Endothelial cell of umbilical vein (primary cell): ENCODE measurements at regions not wholly inside any gene's neighbourhood (a gene's known extent, or its start where the extent isn't known, plus 50 kb on each side); places are given as distances from the start of the nearest gene placed in this dataset.

Source experiments
- BruUV-seq: library from RNA; stranded (reverse); fragments of 400-500 nt; replicated peaks from 2 replicates; lab custom pipeline; 2021; lab: Mats Ljungman, UMichigan
- CTCF ChIA-PET: fragments of 300-600, 350-600 bp; sonication (Branson Sonifier 250); formaldehyde crosslinking; loops from one replicate; lab custom pipeline; 2021; ENCODE audit warnings: antibody characterized with exemption, inconsistent platforms; lab: Charles Lee
- POLR2A ChIA-PET: fragments of 300-600, 350-600 bp; sonication (Branson Sonifier 250); formaldehyde crosslinking; loops from one replicate; lab custom pipeline; 2021; ENCODE audit warnings: antibody characterized with exemption, inconsistent platforms; lab: Charles Lee
- DNase-seq: peaks from one replicate; pipeline ENCODE4 v3.0.0-alpha.2; 2011; ENCODE audit warnings: low read depth, low spot score
- FAIRE-seq: peaks from 2 replicates; lab custom pipeline; 2011; peaks lifted over from hg19 to GRCh38; lab: Jason Lieb, UNC
- H2AFZ ChIP-seq: 2 replicates; pipeline ENCODE4 v1.6.0; 2012; ENCODE audit warnings: low read depth, low read length, control low read depth, inconsistent platforms
- H3K27ac ChIP-seq: 2 replicates; pipeline ENCODE4 v1.5.1; 2011; ENCODE audit warnings: low read depth, mild to moderate bottlenecking, control low read depth, low read length, moderate library complexity; ENCODE audit not compliant: insufficient read depth
- H3K27me3 ChIP-seq, 2 experiments: 2 replicates each; pipeline versions ENCODE4 v1.6.0 to v1.6.1; 2011; ENCODE audit warnings: low read length in 2 of 2, mixed read lengths in 1 of 2; ENCODE audit not compliant: control insufficient read depth in 2 of 2, insufficient read depth in 2 of 2
- H3K36me3 ChIP-seq, 2 experiments: 2 replicates in 1 of 2; 3 replicates in 1 of 2; pipeline ENCODE4 v1.5.1; 2011; ENCODE audit warnings: low read length in 2 of 2, mild to moderate bottlenecking in 1 of 2, moderate library complexity in 1 of 2; ENCODE audit not compliant: control insufficient read depth in 2 of 2, insufficient read depth in 2 of 2; ENCODE audit errors: extremely low read depth in 1 of 2
- H3K4me1 ChIP-seq: 3 replicates; pipeline ENCODE4 v1.5.1; 2011; ENCODE audit warnings: mild to moderate bottlenecking, low read length; ENCODE audit not compliant: control insufficient read depth, insufficient read depth; ENCODE audit errors: extremely low read depth
- H3K4me2 ChIP-seq: 2 replicates; pipeline ENCODE4 v1.6.1; 2011; ENCODE audit warnings: low read length, control low read depth, mixed read lengths; ENCODE audit not compliant: insufficient read depth
- H3K4me3 ChIP-seq, 3 experiments: fragments of 200-600 bp in 1 of 3; sonication (generic), shearing (Covaris generic) in 1 of 3; replicated peaks in 1 of 3; 2 replicates each; pipeline ENCODE4 v1.5.1; 2011 to 2016; ENCODE audit warnings: control low read depth in 3 of 3, low read length in 3 of 3, mild to moderate bottlenecking in 2 of 3, inconsistent platforms in 1 of 3, low read depth in 1 of 3, moderate library complexity in 1 of 3; ENCODE audit not compliant: insufficient read depth in 1 of 3
- H3K79me2 ChIP-seq: 2 replicates; pipeline ENCODE4 v1.6.0; 2012; ENCODE audit warnings: low read length, inconsistent platforms; ENCODE audit not compliant: control insufficient read depth, insufficient read depth
- H3K9ac ChIP-seq: replicated peaks from 2 replicates; pipeline ENCODE3; 2011; ENCODE audit warnings: low read length, control low read depth; ENCODE audit not compliant: insufficient read depth; ENCODE audit errors: extremely low read depth
- H3K9me1 ChIP-seq: replicated peaks from 3 replicates; pipeline ENCODE4 v1.6.0; 2011; ENCODE audit warnings: mild to moderate bottlenecking, low read length; ENCODE audit not compliant: control insufficient read depth, insufficient read depth; ENCODE audit errors: extremely low read depth
- H3K9me3 ChIP-seq: replicated peaks from 2 replicates; pipeline ENCODE4 v1.5.1; 2012; ENCODE audit warnings: low read length, inconsistent platforms; ENCODE audit not compliant: control insufficient read depth, insufficient read depth
- H4K20me1 ChIP-seq: replicated peaks from 2 replicates; pipeline ENCODE3; 2011; ENCODE audit warnings: mild to moderate bottlenecking, low read length; ENCODE audit not compliant: control insufficient read depth, insufficient read depth; ENCODE audit errors: extremely low read depth
- CTCF ChIP-seq, 2 donors: IDR thresholded peaks; 1 replicate in 1 of 2; 2 replicates in 1 of 2; pipeline ENCODE4 v1.5.1; 2011; ENCODE audit warnings: low read length in 2 of 2, mild to moderate bottlenecking in 2 of 2, moderate library complexity in 2 of 2, control low read depth in 1 of 2, inconsistent platforms in 1 of 2, low read depth in 1 of 2; ENCODE audit not compliant: insufficient read depth in 1 of 2; ENCODE audit errors: extremely low read depth in 1 of 2
- EZH2 ChIP-seq: IDR thresholded peaks from 2 replicates; pipeline ENCODE4 v1.6.1; 2012; ENCODE audit warnings: borderline replicate concordance, low read depth, mild to moderate bottlenecking, moderate library complexity, low read length, inconsistent platforms; ENCODE audit not compliant: severe bottlenecking
- FOS ChIP-seq: IDR thresholded peaks from 2 replicates; pipeline ENCODE4 v1.6.1; 2011; ENCODE audit warnings: mild to moderate bottlenecking, low read length, moderate library complexity, borderline replicate concordance; ENCODE audit not compliant: insufficient read depth
- GATA2 ChIP-seq: IDR thresholded peaks from 2 replicates; pipeline ENCODE4 v1.7.0; 2011; ENCODE audit warnings: low read depth, mild to moderate bottlenecking, moderate library complexity, mixed read lengths, low read length; ENCODE audit not compliant: insufficient read length, insufficient read depth
- JUN ChIP-seq: IDR thresholded peaks from 2 replicates; pipeline ENCODE4 v1.6.1; 2011; ENCODE audit warnings: borderline replicate concordance, low read depth; ENCODE audit not compliant: insufficient read length, insufficient read depth
- MYC ChIP-seq: IDR thresholded peaks from one replicate; pipeline ENCODE4 v1.6.1; 2011; ENCODE audit warnings: mild to moderate bottlenecking, low read depth, low read length
- POLR2A ChIP-seq: IDR thresholded peaks from 2 replicates; pipeline ENCODE4 v1.6.1; 2012; ENCODE audit warnings: low read depth, mild to moderate bottlenecking, control low read depth, low read length
- POLR2AphosphoS5 ChIP-seq: IDR thresholded peaks from 2 replicates; pipeline ENCODE4 v1.6.1; 2012; ENCODE audit warnings: low read depth, mild to moderate bottlenecking, control low read depth, low read length, moderate library complexity; ENCODE audit not compliant: insufficient read depth
- dilution Hi-C: fragments of 300-500 bp; cut with MboI; formaldehyde crosslinking; loops from one replicate; pipeline ENCODE4 v1.15.0; 2019; ENCODE audit warnings: low sequenced_read_pairs; ENCODE audit not compliant: extremely low pct_ligation_motif_present
- intact Hi-C: fragments of 100-400 bp; cut with micrococcal nuclease; formaldehyde crosslinking; loops from one replicate; pipeline ENCODE4 v1.10.0; 2022
- TF ChIP-seq, protein P1 (sequence below): IDR thresholded peaks from 2 replicates; pipeline ENCODE4 v1.6.1; 2011; ENCODE audit not compliant: insufficient read depth, insufficient read length

GRCh38 chr10:56212951-56213350, 148.1 kb downstream of the ZWINT start:
- no peaks in the 10 kb centered on the region for H3K4me1 ChIP-seq
- no TSS peak for BruUV-seq
- H3K27me3 ChIP-seq: no peaks in the 10 kb centered on the region
- H3K9me1 ChIP-seq: no peaks in the 10 kb centered on the region
- dilution Hi-C loops (no loop called here), intact Hi-C loops (no loop called here)
- H3K79me2 ChIP-seq: no peaks in the 10 kb centered on the region
- H4K20me1 ChIP-seq: no peaks in the 10 kb centered on the region
- no peak overlapping the region for H3K9ac ChIP-seq
- CTCF ChIA-PET: no interaction called here
- POLR2A ChIA-PET: no interaction called here
- TF ChIP-seq CTCF (IDR thresholded peaks at IDR 0.05; ENCODE audit: extremely low read depth in 1 of 2, insufficient read depth in 1 of 2, low read depth in 1 of 2, low read length in 2 of 2) (no peak), GATA2 (no peak), POLR2AphosphoS5 (no peak), MYC (no peak), POLR2A (no peak), FOS (no peak), JUN (no peak), EZH2 (no peak)
- TF ChIP-seq, protein P1, sequence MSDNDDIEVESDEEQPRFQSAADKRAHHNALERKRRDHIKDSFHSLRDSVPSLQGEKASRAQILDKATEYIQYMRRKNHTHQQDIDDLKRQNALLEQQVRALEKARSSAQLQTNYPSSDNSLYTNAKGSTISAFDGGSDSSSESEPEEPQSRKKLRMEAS: no peak
- H3K27ac ChIP-seq: no peak overlapping the region
- H3K4me2 ChIP-seq: no peak overlapping the region
- peaks cover 7% of the 10 kb centered on the region for H3K9me3 ChIP-seq
- no peaks in the 10 kb centered on the region for H3K36me3 ChIP-seq
- FAIRE-seq (no peak), DNase-seq (no peak)
- no peak overlapping the region for H2AFZ ChIP-seq
- no peak overlapping the region for H3K4me3 ChIP-seq
